ENCODE measurements at regions not wholly inside any gene's neighbourhood (a gene's known extent, or its start where the extent isn't known, plus 50 kb on each side); places are given as distances from the start of the nearest gene placed in this dataset.

GRCh38 chr14:71497645-71498086 lies 434.6 kb upstream of the RGS6 start:
- TF ChIP-seq CTCF (IDR thresholded peaks at IDR 0.05; ENCODE audit: low read length): no peak
- no peak for TF ChIP-seq EZH2 (IDR thresholded peaks at IDR 0.05; ENCODE audit: borderline replicate concordance, low read length)

All from OCI-LY1 (cell line).